Small intestine (tissue), 7 donors: ENCODE measurements at regions not wholly inside any gene's neighbourhood (a gene's known extent, or its start where the extent isn't known, plus 50 kb on each side); places are given as distances from the start of the nearest gene placed in this dataset.

Source experiments
- DNase-seq, 2 donors: peaks; one replicate each; pipeline versions ENCODE4 v3.0.0 to v3.0.0-alpha.2; 2013
- FAIRE-seq: peaks from 2 replicates; lab custom pipeline; 2012; peaks lifted over from hg19 to GRCh38; lab: Jason Lieb, UNC
- H3K27ac ChIP-seq, 3 donors: one replicate each; pipeline ENCODE4 v1.5.1; 2013; ENCODE audit warnings: low read length in 2 of 3, mild to moderate bottlenecking in 2 of 3, control low read depth in 1 of 3, inconsistent platforms in 1 of 3, low read depth in 1 of 3, moderate library complexity in 1 of 3
- H3K27me3 ChIP-seq, 3 donors: one replicate each; pipeline ENCODE4 v1.6.1; 2013; ENCODE audit warnings: low read length in 3 of 3, inconsistent platforms in 1 of 3; ENCODE audit not compliant: control insufficient read depth in 3 of 3, insufficient read depth in 3 of 3
- H3K36me3 ChIP-seq, 3 donors: one replicate each; pipeline ENCODE4 v1.6.1; 2013; ENCODE audit warnings: low read length in 3 of 3, inconsistent platforms in 1 of 3, low read depth in 1 of 3, mild to moderate bottlenecking in 1 of 3, moderate library complexity in 1 of 3; ENCODE audit not compliant: control insufficient read depth in 3 of 3, insufficient read depth in 2 of 3
- H3K4me1 ChIP-seq, 3 donors: one replicate each; pipeline ENCODE4 v1.6.1; 2013; ENCODE audit warnings: low read length in 2 of 3, inconsistent platforms in 1 of 3, low read depth in 1 of 3, mild to moderate bottlenecking in 1 of 3, moderate library complexity in 1 of 3; ENCODE audit not compliant: control insufficient read depth in 3 of 3, insufficient read depth in 2 of 3
- H3K4me3 ChIP-seq, 3 donors: one replicate each; pipeline ENCODE4 v1.5.1; 2013; ENCODE audit warnings: low read length in 3 of 3, control low read depth in 1 of 3, inconsistent platforms in 1 of 3, low read depth in 1 of 3, mild to moderate bottlenecking in 1 of 3, moderate library complexity in 1 of 3
- H3K9me3 ChIP-seq, 2 donors: one replicate each; pipeline ENCODE4 v1.6.1; 2013; ENCODE audit warnings: low read depth in 1 of 2, low read length in 1 of 2; ENCODE audit not compliant: control insufficient read depth in 2 of 2, insufficient read depth in 1 of 2
- WGBS, 3 donors: extraction: QIAGEN DNeasy Blood & Tissue Kit; methylation state at CpG; one replicate each; pipeline ENCODE4 v1.1.7; 2013; 5-methylcytosine and 5-hydroxymethylcytosine counted together
- donor health status: healthy with polysubstance abuse.
- donor health status: control.
- donor health status: control.
- donor health status: Bipolar disorder and iron deficiency.
- donor health status: healthy.

- FAIRE-seq (no peak), DNase-seq (no peak)
- Histone ChIP-seq H3K36me3 (no peaks in the 10 kb centered on the region), H3K27me3 (peaks cover 0 to 2% (median 0%) of the 10 kb centered on the region in 3 donors), H3K27ac (no peak overlapping the region), H3K4me1 (no peaks in the 10 kb centered on the region), H3K9me3 (no peaks in the 10 kb centered on the region), H3K4me3 (no peak overlapping the region)
- WGBS, 3 donors = 60 to 66% (median 63%) methylated on average over 8 of the region's 8 CpGs
Observed at GRCh38 chr1:36653850-36654249, 171.1 kb upstream of the CSF3R start.

GRCh38 chr1:36652586-36652985, 169.9 kb upstream of the CSF3R start:
- Histone ChIP-seq H3K4me3 (no peak overlapping the region), H3K36me3 (no peaks in the 10 kb centered on the region), H3K4me1 (no peaks in the 10 kb centered on the region), H3K27ac (no peak overlapping the region), H3K27me3 (peaks cover 0 to 7% (median 1%) of the 10 kb centered on the region in 3 donors), H3K9me3 (no peaks in the 10 kb centered on the region)
- WGBS, 3 donors = 60 to 83% (median 73%) methylated on average over 2 of the region's 2 CpGs
- DNase-seq (no peak), FAIRE-seq (no peak)

- Histone ChIP-seq H3K9me3 (no peaks in the 10 kb centered on the region), H3K27me3 (peaks cover 0 to 8% (median 4%) of the 10 kb centered on the region in 3 donors), H3K4me1 (no peaks in the 10 kb centered on the region), H3K27ac (no peak overlapping the region), H3K4me3 (no peak overlapping the region), H3K36me3 (no peaks in the 10 kb centered on the region)
- no peak for FAIRE-seq
- 59 to 71% (median 62%) methylated on average over 2 of the region's 2 CpGs for whole genome bisulfite sequencing, 3 donors
- no peak for DNase-seq
Observed at GRCh38 chr1:36652011-36652410, 169.3 kb upstream of the CSF3R start.

GRCh38 chr1:36651176-36651910, 168.6 kb upstream of the CSF3R start:
- FAIRE-seq = no peak
- H3K4me3 ChIP-seq = no peak overlapping the region

GRCh38 chr1:36650200-36651065, 167.7 kb upstream of the CSF3R start:
- Histone ChIP-seq H3K27ac (no peak overlapping the region), H3K4me1 (no peaks in the 10 kb centered on the region), H3K27me3 (peaks cover 0 to 8% (median 4%) of the 10 kb centered on the region in 3 donors), H3K4me3 (no peak overlapping the region), H3K9me3 (no peaks in the 10 kb centered on the region), H3K36me3 (no peaks in the 10 kb centered on the region)
- FAIRE-seq = no peak
- DNase-seq = peak; percentile 58 to 60
- 33 to 41% (median 40%) methylated on average over 14 of the region's 14 CpGs for WGBS, 3 donors

More at GRCh38 chr1:36651176-36651910, 168.6 kb upstream of the CSF3R start:
- WGBS, 3 donors = 68 to 71% (median 69%) methylated on average over 3 of the region's 3 CpGs
- Histone ChIP-seq H3K27ac (no peak overlapping the region), H3K36me3 (no peaks in the 10 kb centered on the region), H3K9me3 (no peaks in the 10 kb centered on the region), H3K27me3 (peaks cover 0 to 8% (median 4%) of the 10 kb centered on the region in 3 donors), H3K4me1 (no peaks in the 10 kb centered on the region)
- DNase-seq = no peak

- Histone ChIP-seq H3K9me3 (no peaks in the 10 kb centered on the region), H3K4me1 (no peaks in the 10 kb centered on the region), H3K27me3 (peaks cover 0 to 6% (median 4%) of the 10 kb centered on the region in 3 donors), H3K36me3 (no peaks in the 10 kb centered on the region), H3K4me3 (no peak overlapping the region), H3K27ac (no peak overlapping the region)
- FAIRE-seq = no peak
- WGBS, 3 donors = 69 to 78% (median 74%) methylated on average over 10 of the region's 10 CpGs
- DNase-seq = no peak
Observed at GRCh38 chr1:36645867-36646266, 163.2 kb upstream of the CSF3R start.

- WGBS, 3 donors = 76 to 81% (median 80%) methylated on average over 7 of the region's 7 CpGs
Observed at GRCh38 chr1:36644556-36644955, 161.8 kb upstream of the CSF3R start.

GRCh38 chr1:36643371-36644270, 160.9 kb upstream of the CSF3R start:
- H3K9me3 ChIP-seq = no peaks in the 10 kb centered on the region
- FAIRE-seq (no peak), DNase-seq (no peak)
- H3K36me3 ChIP-seq = no peaks in the 10 kb centered on the region
- no peak overlapping the region for H3K27ac ChIP-seq
- 67 to 72% (median 67%) methylated on average over 13 of the region's 13 CpGs for WGBS, 3 donors
- no peaks in the 10 kb centered on the region for H3K4me1 ChIP-seq
- no peak overlapping the region for H3K4me3 ChIP-seq
- peaks cover 0 to 6% (median 4%) of the 10 kb centered on the region in 3 donors for H3K27me3 ChIP-seq

More at GRCh38 chr1:36644556-36644955, 161.8 kb upstream of the CSF3R start:
- Histone ChIP-seq H3K27ac (no peak overlapping the region), H3K4me3 (no peak overlapping the region), H3K9me3 (no peaks in the 10 kb centered on the region), H3K36me3 (no peaks in the 10 kb centered on the region), H3K4me1 (no peaks in the 10 kb centered on the region), H3K27me3 (peaks cover 0 to 6% (median 4%) of the 10 kb centered on the region in 3 donors)
- FAIRE-seq = no peak
- DNase-seq = no peak
